ENCODE measurements at regions not wholly inside any gene's neighbourhood (a gene's known extent, or its start where the extent isn't known, plus 50 kb on each side); places are given as distances from the start of the nearest gene placed in this dataset.
A peak's percentile ranks its signal among the peaks of the same experiment; 100 is the strongest.
"Not testable (repeated sequence)": the region's sequence is repeated elsewhere in the genome, so short reads cannot be mapped to it uniquely, and the experiment has no call there.

DNA sequence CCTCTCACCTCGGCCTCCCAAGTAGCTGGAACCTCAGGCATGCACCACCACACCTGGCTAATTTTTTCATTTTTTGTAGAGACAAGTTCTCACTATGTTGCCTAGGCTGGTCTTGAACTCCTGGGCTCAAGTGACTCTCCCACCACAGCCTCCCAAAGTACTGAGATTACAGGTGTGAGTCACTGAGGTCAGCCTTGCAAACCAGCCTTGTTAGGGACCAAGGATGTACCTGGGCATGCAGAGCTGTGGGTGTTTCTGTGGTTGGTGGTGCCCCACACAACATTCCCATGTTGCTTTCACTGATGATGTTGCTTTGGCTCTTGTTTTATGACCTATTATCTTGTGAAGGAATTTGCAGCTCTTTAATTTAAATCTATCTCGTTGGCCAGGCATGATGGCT, 54.8 kb downstream of the OTUD1 start:
- no peak for DNase-seq (ENCODE audit: low spot score)

GRCh38 chr10:23496727-23497126, 57.9 kb downstream of the OTUD1 start:
- DNase-seq (ENCODE audit: low spot score) = no peak

GRCh38 chr10:23499372-23500132, 60.7 kb downstream of the OTUD1 start:
- DNase-seq (ENCODE audit: low spot score) = no peak

DNA sequence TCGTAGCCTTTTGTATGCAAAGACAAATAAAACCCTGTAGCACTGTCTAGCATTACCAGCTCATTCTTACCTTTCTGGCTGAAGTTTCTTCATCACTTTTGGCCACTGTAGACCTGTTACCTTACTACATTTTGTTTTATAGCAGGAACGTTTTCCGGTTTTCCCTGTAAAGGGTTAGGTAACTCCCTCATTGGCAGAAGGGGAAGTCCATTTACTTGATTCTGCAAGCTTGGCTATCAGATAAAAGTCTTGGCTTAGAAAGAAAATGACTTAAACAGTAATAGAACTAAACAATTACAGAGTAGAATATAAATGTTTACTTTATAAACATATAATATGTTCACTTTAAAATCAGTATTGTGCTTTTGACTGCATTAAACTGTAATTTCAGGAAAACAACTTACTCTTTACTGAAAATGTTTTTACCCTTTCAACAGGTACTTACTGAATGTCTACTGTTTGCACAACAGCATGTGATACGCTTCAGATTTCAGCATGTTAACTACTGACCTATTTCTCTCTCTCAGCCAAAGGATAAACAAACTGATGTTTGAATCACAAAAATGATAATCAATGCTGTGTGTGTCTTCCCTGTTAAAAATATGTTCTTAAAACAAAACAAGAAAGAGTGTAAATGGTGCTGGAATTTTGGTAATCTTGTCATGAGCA, 67.1 kb downstream of the OTUD1 start:
- no peak for DNase-seq (ENCODE audit: low spot score)

DNA sequence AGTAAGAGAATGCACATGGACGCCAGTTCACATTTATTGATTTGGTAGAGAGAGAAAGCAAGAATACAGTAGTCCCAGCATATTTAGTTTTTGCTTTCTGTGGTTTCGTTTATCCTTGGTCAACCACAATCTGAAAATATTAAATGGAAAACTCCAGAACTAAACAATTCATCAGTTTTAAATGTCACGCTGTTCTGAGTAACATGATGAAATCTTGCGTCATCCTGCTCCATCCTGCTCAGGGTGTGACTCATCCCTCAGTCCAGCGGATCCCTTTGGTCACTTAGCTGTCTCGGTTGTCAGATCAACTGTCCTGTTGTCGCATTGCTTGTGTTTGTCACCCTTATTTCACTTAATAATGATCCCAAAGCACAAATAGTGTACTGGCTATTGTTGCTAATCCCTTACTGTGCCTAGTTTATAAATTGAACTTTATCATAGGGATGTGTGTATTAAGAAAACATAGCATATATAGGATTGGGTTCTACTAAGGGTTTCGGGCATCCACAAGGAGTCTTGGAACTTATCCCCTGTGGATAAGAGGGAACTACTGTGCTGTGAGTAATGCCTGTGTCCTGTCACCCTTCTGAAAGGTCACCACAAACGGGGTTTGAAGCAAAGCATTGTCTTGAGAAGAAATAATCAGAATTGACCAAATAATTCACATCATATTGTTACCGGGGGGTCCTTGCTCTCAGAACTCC, 73.6 kb downstream of the OTUD1 start:
- DNase-seq (ENCODE audit: low spot score) = peak; percentile 24

GRCh38 chr10:23513621-23514020, 74.7 kb downstream of the OTUD1 start:
- DNase-seq (ENCODE audit: low spot score) = not testable (repeated sequence)

- DNase-seq (ENCODE audit: low spot score) = peak; percentile 64
Observed at GRCh38 chr10:23514321-23514720, 75.4 kb downstream of the OTUD1 start.

DNA sequence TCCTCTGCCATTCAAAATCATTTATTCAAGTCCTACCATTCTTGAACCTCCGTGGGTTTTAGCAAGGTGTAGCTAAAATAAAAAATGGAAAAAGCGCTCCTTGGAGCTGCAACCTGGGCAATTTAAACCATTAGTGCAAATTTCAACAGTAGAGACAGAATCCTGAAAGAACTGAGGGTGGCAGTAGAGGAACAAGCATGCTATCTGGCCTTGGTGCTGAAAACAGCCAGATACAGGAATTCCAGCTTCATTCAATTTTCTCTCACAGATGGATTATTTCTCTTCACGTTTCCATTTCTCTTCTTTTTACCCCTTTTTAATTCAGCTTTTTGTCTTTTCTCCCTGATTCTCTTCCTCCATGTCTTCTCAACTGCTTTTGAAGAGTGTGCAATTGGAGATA, 77.7 kb downstream of the OTUD1 start:
- DNase-seq (ENCODE audit: low spot score) = no peak

- DNase-seq (ENCODE audit: low spot score) = no peak
Observed at GRCh38 chr10:23517155-23517554, 78.3 kb downstream of the OTUD1 start.

- no peak for DNase-seq (ENCODE audit: low spot score)
Observed at GRCh38 chr10:23521735-23522134, 82.9 kb downstream of the OTUD1 start.

GRCh38 chr10:23522345-23522744, 83.5 kb downstream of the OTUD1 start:
- DNase-seq (ENCODE audit: low spot score) = no peak

- DNase-seq (ENCODE audit: low spot score) = no peak
Observed at GRCh38 chr10:23523251-23523650, 84.4 kb downstream of the OTUD1 start.

GRCh38 chr10:23525406-23525805, 86.5 kb downstream of the OTUD1 start:
- DNase-seq (ENCODE audit: low spot score) = peak; percentile 25

DNA sequence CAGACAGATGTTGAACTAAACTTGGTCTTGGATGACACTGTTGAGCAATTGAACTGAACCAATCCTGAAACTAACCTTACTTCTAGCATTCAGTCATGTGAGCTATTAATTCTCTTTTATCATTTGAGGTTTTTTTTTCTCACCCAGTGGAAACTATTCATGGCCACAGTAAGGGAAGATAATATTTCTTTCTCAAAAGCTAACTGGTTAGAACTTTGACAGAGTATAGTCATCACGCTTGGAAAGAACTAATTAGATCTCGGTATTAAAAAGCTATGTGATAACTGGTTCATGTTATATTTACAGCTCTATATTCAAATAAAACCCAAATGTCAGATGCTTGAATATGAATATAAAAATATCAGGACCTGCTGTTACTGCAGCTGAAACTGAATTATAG, 89.5 kb downstream of the OTUD1 start:
- DNase-seq (ENCODE audit: low spot score) = no peak

DNA sequence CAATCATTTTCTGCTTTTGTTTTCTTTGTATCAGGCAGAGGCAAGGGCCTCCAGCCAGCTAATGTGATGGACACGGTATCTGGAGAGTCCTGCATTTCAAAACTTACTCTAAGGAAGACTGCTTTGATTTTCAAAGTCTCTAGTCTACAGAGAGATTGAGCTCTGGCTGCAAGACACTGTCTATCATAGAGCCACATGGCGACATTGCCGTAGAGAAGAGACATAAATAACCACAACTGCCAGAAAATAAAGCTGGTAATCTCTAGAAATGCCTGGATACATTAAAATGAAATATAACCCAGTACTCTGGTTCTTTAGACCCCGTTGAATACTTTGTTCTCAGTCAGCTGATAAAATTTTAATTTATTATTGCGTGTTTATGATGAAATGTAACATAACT, 90.8 kb downstream of the OTUD1 start:
- no peak for DNase-seq (ENCODE audit: low spot score)

- no peak for DNase-seq (ENCODE audit: low spot score)
Observed at GRCh38 chr10:23530079-23530478, 91.2 kb downstream of the OTUD1 start.

- DNase-seq (ENCODE audit: low spot score) = no peak
Observed at GRCh38 chr10:23533212-23533611, 94.3 kb downstream of the OTUD1 start.

GRCh38 chr10:23534326-23534725, 95.5 kb downstream of the OTUD1 start:
- DNase-seq (ENCODE audit: low spot score) = no peak

- DNase-seq (ENCODE audit: low spot score) = no peak
Observed at GRCh38 chr10:23534761-23535160, 95.9 kb downstream of the OTUD1 start.

DNA sequence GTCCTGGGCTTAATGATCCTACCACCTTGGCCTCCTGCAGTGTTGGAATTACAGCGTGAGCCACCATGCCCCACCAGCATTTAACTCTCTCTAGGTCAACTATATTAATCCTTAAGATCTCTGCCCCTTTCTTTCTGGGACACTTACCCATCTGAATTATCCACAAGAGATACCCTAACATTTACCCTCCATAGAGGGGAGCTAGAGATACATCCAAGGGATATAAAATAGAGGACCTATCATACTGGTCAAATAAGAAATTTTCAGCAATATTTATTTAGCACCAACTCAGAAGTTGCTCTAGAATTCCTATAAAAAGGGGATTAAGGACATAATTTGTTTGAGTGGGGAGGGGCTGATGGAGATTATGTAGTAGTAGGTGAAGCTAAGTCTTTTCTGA, 96.5 kb downstream of the OTUD1 start:
- no peak for DNase-seq (ENCODE audit: low spot score)

GRCh38 chr10:23538968-23539367, 100.1 kb downstream of the OTUD1 start:
- DNase-seq (ENCODE audit: low spot score) = no peak

- DNase-seq (ENCODE audit: low spot score) = no peak
Observed at GRCh38 chr10:23540401-23541030, 101.6 kb downstream of the OTUD1 start.
